NCI-H128 (cell line): ENCODE measurements at regions not wholly inside any gene's neighbourhood (a gene's known extent, or its start where the extent isn't known, plus 50 kb on each side); places are given as distances from the start of the nearest gene placed in this dataset.

Experiments used
- DNase-seq: peaks from one replicate; lab custom pipeline; 2025; ENCODE audit not compliant: unreplicated experiment; lab: John Stamatoyannopoulos, UW

- no peak for DNase-seq
These were observed 75.1 kb downstream of the LINGO1 start for GRCh38 chr15:77557564-77557963.

- DNase-seq: no peak
These were observed 75.6 kb downstream of the LINGO1 start for GRCh38 chr15:77557144-77557543.

GRCh38 chr15:77556622-77557021 lies 76.1 kb downstream of the LINGO1 start:
- DNase-seq: no peak

GRCh38 chr15:77555232-77555631 lies 77.5 kb downstream of the LINGO1 start:
- no peak for DNase-seq

- DNase-seq: no peak
These were observed 78.2 kb downstream of the LINGO1 start for GRCh38 chr15:77554306-77555080.

- no peak for DNase-seq
These were observed 79.0 kb downstream of the LINGO1 start for GRCh38 chr15:77553695-77554094.

GRCh38 chr15:77553257-77553656 lies 79.5 kb downstream of the LINGO1 start:
- DNase-seq: no peak

GRCh38 chr15:77552066-77552465 lies 80.6 kb downstream of the LINGO1 start:
- DNase-seq: no peak

GRCh38 chr15:77550301-77551251 lies 82.1 kb downstream of the LINGO1 start:
- no peak for DNase-seq

- no peak for DNase-seq
These were observed 83.0 kb downstream of the LINGO1 start for GRCh38 chr15:77549576-77550288.

- no peak for DNase-seq
These were observed 83.8 kb downstream of the LINGO1 start for GRCh38 chr15:77548589-77549557.

GRCh38 chr15:77547801-77548588 lies 84.7 kb downstream of the LINGO1 start:
- DNase-seq: no peak

GRCh38 chr15:77546870-77547269 lies 85.8 kb downstream of the LINGO1 start:
- DNase-seq: no peak

- no peak for DNase-seq
These were observed 86.6 kb downstream of the LINGO1 start for GRCh38 chr15:77546050-77546501.

GRCh38 chr15:77545058-77545457 lies 87.7 kb downstream of the LINGO1 start:
- no peak for DNase-seq

- DNase-seq: no peak
These were observed 88.5 kb downstream of the LINGO1 start for GRCh38 chr15:77544162-77544561.

GRCh38 chr15:77543159-77543882 lies 89.4 kb downstream of the LINGO1 start:
- peak; percentile 22 for DNase-seq

- no peak for DNase-seq
These were observed 90.2 kb downstream of the LINGO1 start for GRCh38 chr15:77542491-77543001.
